Natural killer cell (primary cell): ENCODE measurements at regions not wholly inside any gene's neighbourhood (a gene's known extent, or its start where the extent isn't known, plus 50 kb on each side); places are given as distances from the start of the nearest gene placed in this dataset.

Experiments used
- ATAC-seq, 3 donors: fragments of 150-1000 bp in 2 of 3; fragments of 200-7000 bp in 1 of 3; cut with Tn5 transposase; 1 replicate in 1 of 3; 2 replicates in 2 of 3; pipeline ENCODE4 v1.10.0; 2021; ENCODE audit warnings: mild to moderate bottlenecking in 2 of 3, moderate library complexity in 2 of 3
- DNase-seq, 2 donors: peaks; one replicate each; pipeline versions ENCODE4 v3.0.0 to v3.0.0-alpha.2; 2013 to 2021; ENCODE audit warnings: mixed read lengths in 1 of 2
- H3K27ac ChIP-seq: one replicate; pipeline ENCODE4 v1.5.1; 2013; ENCODE audit warnings: mild to moderate bottlenecking, low read length
- H3K27me3 ChIP-seq: one replicate; pipeline ENCODE4 v1.6.1; 2013; ENCODE audit warnings: low read length; ENCODE audit not compliant: control insufficient read depth, insufficient read depth
- H3K36me3 ChIP-seq: one replicate; pipeline ENCODE4 v1.6.1; 2013; ENCODE audit warnings: low read length; ENCODE audit not compliant: control insufficient read depth, insufficient read depth
- H3K4me1 ChIP-seq: one replicate; pipeline ENCODE4 v1.6.1; 2013; ENCODE audit warnings: low read length; ENCODE audit not compliant: control insufficient read depth, insufficient read depth
- H3K4me3 ChIP-seq: one replicate; pipeline ENCODE4 v1.5.1; 2013; ENCODE audit warnings: low read length
- H3K9me3 ChIP-seq: one replicate; pipeline ENCODE4 v1.6.1; 2013; ENCODE audit warnings: low read length; ENCODE audit not compliant: control insufficient read depth, insufficient read depth
- H3K27ac Mint-ChIP-seq, 2 donors: one replicate each; pipeline ENCODE4 v1.8.0; 2022; ENCODE audit warnings: mild to moderate bottlenecking in 2 of 2, mixed read lengths in 2 of 2, moderate library complexity in 1 of 2
- H3K27me3 Mint-ChIP-seq, 2 donors: one replicate each; pipeline ENCODE4 v1.8.0; 2022; ENCODE audit warnings: low read depth in 2 of 2, mixed read lengths in 2 of 2
- H3K36me3 Mint-ChIP-seq: one replicate; pipeline ENCODE4 v1.8.0; 2022; ENCODE audit warnings: mixed read lengths
- H3K4me1 Mint-ChIP-seq, 2 donors: one replicate each; pipeline ENCODE4 v1.8.0; 2022; ENCODE audit warnings: mixed read lengths in 2 of 2
- H3K4me3 Mint-ChIP-seq: one replicate; pipeline ENCODE4 v1.8.0; 2022; ENCODE audit warnings: mild to moderate bottlenecking, moderate library complexity, mixed read lengths
- H3K9me3 Mint-ChIP-seq, 2 donors: one replicate each; pipeline ENCODE4 v1.8.0; 2022; ENCODE audit warnings: mixed read lengths in 2 of 2
- WGBS: methylation state at CpG from one replicate; pipeline ENCODE4 v1.1.7; 2013; ENCODE audit warnings: missing lambda C conversion rate; ENCODE audit not compliant: insufficient coverage; 5-methylcytosine and 5-hydroxymethylcytosine counted together
- intact Hi-C: fragments of 100-400 bp; cut with micrococcal nuclease; formaldehyde crosslinking; loops from one replicate; pipeline ENCODE4 v1.14.2; 2022
- TF ChIP-seq, protein P1 (sequence below): fragments of 200-600 bp; IDR thresholded peaks from one replicate; pipeline ENCODE4 v1.8.0; 2022; ENCODE audit warnings: antibody characterized with exemption

DNA sequence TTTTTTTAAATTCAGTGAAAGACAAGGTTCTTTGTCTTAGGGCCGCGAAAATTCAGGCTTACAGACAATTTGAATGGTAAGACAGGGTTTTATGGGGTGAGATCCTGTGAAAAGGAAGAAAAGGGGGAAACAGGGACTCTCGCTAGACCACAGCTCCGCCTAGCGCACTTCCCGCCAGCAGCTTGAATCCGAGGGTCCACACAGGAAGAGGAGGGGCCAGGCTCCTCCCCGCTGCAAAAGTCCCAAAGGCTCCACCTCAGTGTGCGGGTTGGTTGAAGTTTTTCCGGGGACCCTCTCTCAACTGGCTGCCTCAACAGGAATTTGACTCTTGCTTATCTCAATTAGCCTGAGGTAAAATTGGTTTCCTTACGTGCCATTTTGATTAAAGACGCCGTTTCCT is 950.9 kb upstream of the CNTN5 start:
- Histone ChIP-seq H3K27me3 (no peaks in the 10 kb centered on the region), H3K27ac (no peak overlapping the region), H3K4me3 (no peak overlapping the region), H3K9me3 (peaks cover 13% of the 10 kb centered on the region), H3K4me1 (no peaks in the 10 kb centered on the region), H3K36me3 (no peaks in the 10 kb centered on the region)
- Mint-ChIP-seq H3K36me3 (no peaks in the 10 kb centered on the region), H3K9me3 (peaks cover 2 to 10% of the 10 kb centered on the region in 2 donors), H3K4me3 (no peak overlapping the region), H3K4me1 (no peaks in the 10 kb centered on the region), H3K27me3 (no peaks in the 10 kb centered on the region), H3K27ac (no peak overlapping the region)
- 88% methylated on average over 13 of the region's 13 CpGs for WGBS
- intact Hi-C loops: loop anchor here (10.0 kb wide), 1 partner anchor 55 kb away; no protein-coding TSS in a partner anchor
- ATAC-seq (no peak), DNase-seq (no peak)
- TF ChIP-seq, protein P1, sequence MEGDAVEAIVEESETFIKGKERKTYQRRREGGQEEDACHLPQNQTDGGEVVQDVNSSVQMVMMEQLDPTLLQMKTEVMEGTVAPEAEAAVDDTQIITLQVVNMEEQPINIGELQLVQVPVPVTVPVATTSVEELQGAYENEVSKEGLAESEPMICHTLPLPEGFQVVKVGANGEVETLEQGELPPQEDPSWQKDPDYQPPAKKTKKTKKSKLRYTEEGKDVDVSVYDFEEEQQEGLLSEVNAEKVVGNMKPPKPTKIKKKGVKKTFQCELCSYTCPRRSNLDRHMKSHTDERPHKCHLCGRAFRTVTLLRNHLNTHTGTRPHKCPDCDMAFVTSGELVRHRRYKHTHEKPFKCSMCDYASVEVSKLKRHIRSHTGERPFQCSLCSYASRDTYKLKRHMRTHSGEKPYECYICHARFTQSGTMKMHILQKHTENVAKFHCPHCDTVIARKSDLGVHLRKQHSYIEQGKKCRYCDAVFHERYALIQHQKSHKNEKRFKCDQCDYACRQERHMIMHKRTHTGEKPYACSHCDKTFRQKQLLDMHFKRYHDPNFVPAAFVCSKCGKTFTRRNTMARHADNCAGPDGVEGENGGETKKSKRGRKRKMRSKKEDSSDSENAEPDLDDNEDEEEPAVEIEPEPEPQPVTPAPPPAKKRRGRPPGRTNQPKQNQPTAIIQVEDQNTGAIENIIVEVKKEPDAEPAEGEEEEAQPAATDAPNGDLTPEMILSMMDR: no peak

DNA sequence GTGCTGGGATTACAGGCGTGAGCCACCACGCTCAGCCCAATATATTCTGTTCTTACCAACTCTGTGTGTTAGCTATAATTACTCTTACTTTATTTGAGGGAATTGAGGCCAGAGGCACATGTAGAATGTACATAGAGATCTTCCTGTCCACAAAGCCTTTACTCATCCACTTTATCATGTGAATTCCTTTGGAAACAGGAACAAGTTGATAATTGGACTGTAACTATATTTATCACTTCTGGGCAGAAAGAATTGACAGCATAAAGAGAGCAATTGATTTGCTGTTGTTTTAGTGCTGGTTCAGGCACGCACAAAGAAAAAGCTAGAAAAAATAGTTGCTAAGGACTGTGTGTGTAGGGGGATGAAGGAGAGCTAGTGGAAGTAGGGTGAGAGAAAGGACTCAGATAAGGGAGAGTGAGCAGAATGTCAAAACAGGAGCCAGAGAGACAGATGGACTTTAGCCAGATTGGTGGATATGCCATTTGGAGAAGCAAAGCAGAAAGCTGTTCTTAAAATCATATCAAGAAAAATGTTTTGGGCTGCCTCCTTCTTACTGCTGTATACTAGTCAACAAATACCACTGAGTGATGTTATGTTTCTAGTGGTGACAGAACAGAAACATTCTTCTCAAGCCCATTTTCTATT is 929.8 kb upstream of the CNTN5 start:
- no peak overlapping the region for H3K27ac Mint-ChIP-seq
- Histone ChIP-seq H3K4me1 (no peaks in the 10 kb centered on the region), H3K27me3 (no peaks in the 10 kb centered on the region)

DNA sequence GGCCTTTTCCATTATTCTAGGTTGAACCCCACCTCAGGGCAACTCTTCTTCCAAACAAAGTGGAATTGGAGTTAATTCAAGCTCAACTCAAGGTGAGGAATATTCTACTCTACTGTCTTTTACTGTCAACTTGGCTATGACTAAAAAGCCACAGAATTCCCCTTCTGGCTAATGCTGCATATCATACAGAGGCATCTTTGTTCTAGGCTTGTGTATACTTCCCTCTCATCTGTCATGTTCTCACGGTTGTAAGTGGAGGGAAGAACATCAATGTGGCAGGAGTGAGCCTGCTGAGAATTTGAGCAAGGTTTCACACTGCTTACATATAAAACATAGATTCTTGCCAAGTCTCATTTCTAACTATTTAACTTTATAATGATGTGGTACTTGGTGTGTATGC is 921.4 kb upstream of the CNTN5 start:
- no peaks in the 10 kb centered on the region for H3K36me3 Mint-ChIP-seq
- no peaks in the 10 kb centered on the region for H3K4me1 ChIP-seq
- H3K27me3 ChIP-seq: no peaks in the 10 kb centered on the region
- WGBS: no CpG with 5 or more reads among the region's 1 CpG
- H3K36me3 ChIP-seq: no peaks in the 10 kb centered on the region
- no peak overlapping the region for H3K4me3 Mint-ChIP-seq
- H3K27ac Mint-ChIP-seq: no peak overlapping the region
- no peak for DNase-seq
- intact Hi-C loops: no loop called here
- no peak overlapping the region for H3K27ac ChIP-seq
- no peak for ATAC-seq
- TF ChIP-seq, protein P1: no peak
- H3K4me3 ChIP-seq: no peak overlapping the region
- H3K9me3 Mint-ChIP-seq: peaks cover 11 to 18% of the 10 kb centered on the region in 2 donors
- peaks cover 4% of the 10 kb centered on the region for H3K9me3 ChIP-seq
- no peaks in the 10 kb centered on the region for H3K27me3 Mint-ChIP-seq
- H3K4me1 Mint-ChIP-seq: no peaks in the 10 kb centered on the region

More for the DNA sequence above, 929.8 kb upstream of the CNTN5 start:
- Histone ChIP-seq H3K4me3 (no peak overlapping the region), H3K9me3 (no peaks in the 10 kb centered on the region), H3K27ac (no peak overlapping the region), H3K36me3 (no peaks in the 10 kb centered on the region)
- no peaks in the 10 kb centered on the region for H3K27me3 Mint-ChIP-seq
- TF ChIP-seq, protein P1: no peak
- peaks cover 8% of the 10 kb centered on the region for H3K36me3 Mint-ChIP-seq
- DNase-seq: no peak
- intact Hi-C loops: no loop called here
- H3K4me3 Mint-ChIP-seq: no peak overlapping the region
- no peaks in the 10 kb centered on the region for H3K4me1 Mint-ChIP-seq
- 84% methylated on average over 3 of the region's 3 CpGs for WGBS
- peaks cover 19 to 25% of the 10 kb centered on the region in 2 donors for H3K9me3 Mint-ChIP-seq
- ATAC-seq: no peak

DNA sequence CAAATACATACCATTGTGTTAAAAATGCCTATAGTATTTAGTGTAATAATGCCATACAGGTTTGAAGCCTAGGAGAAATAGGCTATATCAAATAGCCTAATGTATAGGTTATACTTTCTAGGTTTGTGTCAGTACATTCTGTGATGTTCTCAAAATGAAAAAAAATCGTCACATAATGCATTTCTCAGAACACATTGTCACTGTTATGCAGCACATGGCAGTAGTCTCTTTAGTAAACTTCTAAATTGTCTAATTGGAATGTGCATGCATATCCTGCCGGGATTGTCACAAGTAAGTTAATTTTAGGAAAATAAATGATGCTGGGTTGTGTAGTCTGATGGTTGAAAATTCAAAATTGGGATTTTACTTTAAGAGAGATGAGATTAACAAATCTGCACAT is 920.1 kb upstream of the CNTN5 start:
- intact Hi-C loops: no loop called here
- H3K36me3 ChIP-seq: no peaks in the 10 kb centered on the region
- Mint-ChIP-seq H3K9me3 (peaks cover 10 to 16% of the 10 kb centered on the region in 2 donors), H3K4me1 (no peaks in the 10 kb centered on the region), H3K27ac (no peak overlapping the region), H3K27me3 (no peaks in the 10 kb centered on the region), H3K36me3 (no peaks in the 10 kb centered on the region), H3K4me3 (no peak overlapping the region)
- ATAC-seq (no peak), DNase-seq (no peak)
- TF ChIP-seq, protein P1: no peak
- no peak overlapping the region for H3K4me3 ChIP-seq
- peaks cover 4% of the 10 kb centered on the region for H3K9me3 ChIP-seq
- 83% methylated on average over 2 of the region's 2 CpGs for WGBS
- H3K27me3 ChIP-seq: no peaks in the 10 kb centered on the region
- no peak overlapping the region for H3K27ac ChIP-seq
- no peaks in the 10 kb centered on the region for H3K4me1 ChIP-seq
